SH-SY5Y (cell line): ENCODE measurements at regions not wholly inside any gene's neighbourhood (a gene's known extent, or its start where the extent isn't known, plus 50 kb on each side); places are given as distances from the start of the nearest gene placed in this dataset.

Experiments
- GATA2 ChIP-seq: IDR thresholded peaks from 2 replicates; pipeline ENCODE4 v1.6.1; 2011; ENCODE audit warnings: mild to moderate bottlenecking, low read depth, low read length
- GATA3 ChIP-seq: IDR thresholded peaks from 2 replicates; pipeline ENCODE4 v1.6.1; 2011; ENCODE audit warnings: low read depth, mild to moderate bottlenecking, low read length, moderate library complexity

DNA sequence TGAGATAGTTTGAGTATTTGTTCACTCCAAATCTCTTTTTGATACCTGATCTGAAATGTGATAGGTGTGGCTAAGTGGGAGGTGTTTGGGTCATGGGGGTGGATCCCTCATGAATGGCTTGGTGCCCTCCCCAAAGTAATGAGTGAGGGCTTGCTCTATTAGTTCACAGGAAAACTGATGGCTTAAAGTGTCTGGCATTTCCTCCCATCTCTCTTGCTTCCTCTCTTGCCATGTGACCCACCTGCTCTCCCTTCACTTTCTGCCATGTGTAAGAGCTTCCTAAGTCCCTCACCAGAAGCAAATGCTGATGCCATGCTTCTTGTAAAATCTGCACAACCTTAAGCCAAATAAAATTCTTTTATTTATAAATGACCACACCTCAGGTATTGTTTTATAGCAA is 61.1 kb downstream of the MAD2L1 start:
- TF ChIP-seq GATA3, result no peak
- no peak for TF ChIP-seq GATA2

DNA sequence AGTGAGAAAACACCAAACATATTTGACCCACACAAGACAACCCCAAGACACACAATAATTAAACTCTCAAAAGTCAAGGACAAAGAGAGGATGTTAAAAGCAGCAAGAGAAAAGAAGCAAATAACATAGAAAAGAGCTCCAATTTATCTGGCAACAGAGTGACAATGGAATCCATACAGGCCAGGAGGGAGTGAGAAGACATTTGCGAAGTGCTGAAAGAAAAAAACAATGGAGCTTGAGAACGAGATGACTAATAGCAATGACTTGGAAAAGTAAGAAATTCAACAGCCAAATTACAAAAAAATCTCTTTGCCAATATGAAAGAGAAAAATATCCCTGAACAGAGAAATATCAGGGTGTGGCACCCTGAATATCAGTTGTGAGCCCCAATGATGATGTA is 61.6 kb downstream of the MAD2L1 start:
- TF ChIP-seq GATA2 (no peak), GATA3 (no peak)

DNA sequence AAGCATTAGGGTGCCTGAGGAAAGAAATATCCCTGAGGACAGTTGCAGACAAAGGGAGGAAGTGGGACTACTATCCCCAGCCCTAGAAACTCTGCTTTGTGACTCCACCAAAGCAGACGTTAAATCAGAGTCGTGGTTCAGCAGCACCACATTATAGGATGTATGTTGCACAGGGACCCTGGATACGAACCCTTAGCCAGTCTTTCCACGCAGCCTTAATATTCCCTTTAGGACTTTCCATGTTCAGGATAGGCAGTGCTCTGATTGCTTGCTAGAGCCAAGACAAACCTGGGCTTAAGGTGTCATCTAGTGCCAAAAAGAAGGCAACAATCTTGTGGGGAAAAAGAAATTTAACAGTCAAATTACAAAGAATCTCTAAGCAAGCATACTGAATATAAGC is 62.6 kb downstream of the MAD2L1 start:
- no peak for TF ChIP-seq GATA3
- no peak for TF ChIP-seq GATA2

DNA sequence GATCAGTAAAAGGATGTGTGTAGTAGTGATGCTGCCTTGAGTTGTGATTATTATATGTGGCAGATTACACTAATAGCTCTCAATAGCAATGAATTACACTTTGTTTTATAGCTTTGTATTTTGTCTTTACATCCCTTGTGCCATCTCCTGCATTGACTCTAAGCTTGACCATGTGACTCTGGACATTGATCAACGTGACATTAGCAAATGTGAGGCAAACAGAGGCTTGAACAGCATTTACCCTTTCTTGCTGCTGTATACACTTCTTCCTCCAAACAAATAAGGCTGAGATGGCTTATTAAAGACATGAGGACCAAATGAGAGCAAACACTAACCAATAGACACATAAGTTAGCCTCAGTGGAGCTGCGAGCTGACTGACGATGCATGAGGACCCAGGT is 63.5 kb downstream of the MAD2L1 start:
- TF ChIP-seq GATA2, result no peak

DNA sequence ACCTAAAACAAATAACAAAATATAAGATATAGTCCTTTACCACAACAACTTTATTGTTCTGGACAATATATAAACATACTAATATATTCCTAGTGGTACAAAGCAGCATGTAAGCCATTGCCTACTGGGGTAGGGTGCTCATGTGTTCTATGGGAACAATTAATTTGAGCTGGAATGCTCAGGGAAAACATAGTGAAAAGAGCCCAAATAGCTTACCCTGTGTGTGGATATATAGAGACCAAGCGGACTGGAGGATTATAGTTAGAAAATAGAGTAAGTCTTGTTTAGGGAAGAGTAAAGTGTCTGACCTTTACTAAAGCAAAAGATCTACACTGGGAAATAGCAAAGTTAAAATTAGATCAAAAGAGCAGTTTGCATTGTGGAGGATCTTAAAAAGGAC is 64.8 kb downstream of the MAD2L1 start:
- TF ChIP-seq GATA3 (no peak), GATA2 (no peak)

DNA sequence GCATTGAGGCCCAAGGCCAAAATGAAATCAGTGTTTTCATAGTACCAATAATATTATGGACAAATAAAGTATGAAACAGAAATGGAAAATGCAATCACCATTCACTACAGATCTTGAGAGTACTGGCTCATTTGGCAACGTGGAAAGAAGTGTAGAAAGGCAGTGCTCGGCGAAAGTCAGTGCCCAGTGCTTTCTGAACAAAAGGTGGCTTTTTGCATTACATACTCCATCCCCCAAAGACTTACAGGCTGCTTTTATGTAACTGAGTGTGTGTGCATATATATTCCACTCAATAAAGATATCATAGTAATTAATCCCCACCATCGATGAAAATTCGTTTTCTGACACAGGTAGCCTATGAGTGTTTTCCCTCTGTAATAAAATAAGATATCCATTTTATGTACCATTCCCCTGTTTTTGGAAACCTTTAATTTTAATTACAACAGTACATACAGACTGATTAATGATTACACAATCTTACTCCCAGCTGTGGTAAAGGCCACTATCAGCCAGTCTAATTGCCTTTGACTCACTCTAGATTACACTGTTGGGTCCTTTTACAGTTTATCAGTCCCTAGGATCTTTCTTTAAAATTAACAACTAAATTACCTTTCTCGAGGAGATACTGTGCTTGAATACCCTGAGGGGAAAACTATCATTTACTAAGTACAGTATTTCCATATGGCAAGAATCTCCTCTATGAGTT is 65.9 kb downstream of the MAD2L1 start:
- TF ChIP-seq GATA3, result no peak
- no peak for TF ChIP-seq GATA2

DNA sequence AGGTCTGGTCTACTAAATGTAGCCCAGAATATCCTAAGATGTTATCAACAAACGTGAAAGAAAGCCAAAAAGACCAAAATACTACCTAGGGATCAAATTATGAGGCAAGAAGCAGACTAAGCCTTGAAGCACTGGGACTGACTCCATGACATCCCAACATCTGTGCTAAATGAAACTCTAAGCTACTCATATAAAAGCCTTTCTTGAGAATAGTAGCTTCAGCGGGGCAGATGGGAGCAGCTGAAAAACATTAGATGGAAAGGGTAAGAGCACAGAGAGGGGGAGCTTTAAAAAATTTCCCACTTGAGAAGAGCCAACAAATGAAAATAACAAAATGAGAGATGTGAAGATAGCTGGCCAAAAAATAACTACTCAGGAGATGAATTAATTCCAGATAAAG is 81.7 kb downstream of the MAD2L1 start:
- TF ChIP-seq GATA2, result no peak
- no peak for TF ChIP-seq GATA3

DNA sequence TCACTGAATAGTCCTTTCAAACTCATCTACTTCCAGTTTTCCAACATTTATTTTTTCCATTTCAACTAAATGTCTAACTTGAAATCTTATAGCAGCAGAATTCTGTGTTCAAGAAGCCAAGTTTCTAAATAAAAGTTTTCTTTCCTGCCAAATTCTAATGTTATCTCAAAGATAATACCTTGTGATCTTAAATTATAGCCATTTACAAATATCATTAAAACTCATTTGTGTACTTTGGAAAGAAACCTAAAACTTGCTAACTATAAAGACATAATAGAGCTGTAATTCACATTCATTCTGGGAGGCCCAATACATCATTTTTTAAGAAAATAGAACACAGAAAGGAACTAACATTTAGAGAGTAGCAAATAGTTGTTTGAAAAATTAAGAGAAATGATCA is 83.9 kb downstream of the MAD2L1 start:
- TF ChIP-seq GATA3 (no peak), GATA2 (no peak)

DNA sequence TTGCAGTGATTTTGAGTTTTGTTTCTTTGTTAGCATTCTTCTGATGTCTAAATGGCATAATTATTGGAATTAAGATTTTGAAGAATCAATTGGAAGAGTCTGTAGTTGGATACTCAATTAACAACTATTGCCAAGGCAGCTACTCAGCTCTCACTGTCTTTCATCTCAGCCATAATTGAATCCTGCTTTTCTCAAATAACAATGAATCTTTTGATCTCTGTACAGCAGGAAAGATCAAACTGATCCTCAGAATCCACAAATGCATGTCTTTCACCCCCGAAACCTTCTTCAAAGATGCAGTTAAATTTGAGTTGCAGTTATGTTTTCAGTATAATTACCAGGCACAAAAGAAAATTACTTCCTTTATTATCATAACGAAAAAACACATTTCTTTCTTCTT is 86.2 kb downstream of the MAD2L1 start:
- TF ChIP-seq GATA2 (no peak), GATA3 (no peak)

DNA sequence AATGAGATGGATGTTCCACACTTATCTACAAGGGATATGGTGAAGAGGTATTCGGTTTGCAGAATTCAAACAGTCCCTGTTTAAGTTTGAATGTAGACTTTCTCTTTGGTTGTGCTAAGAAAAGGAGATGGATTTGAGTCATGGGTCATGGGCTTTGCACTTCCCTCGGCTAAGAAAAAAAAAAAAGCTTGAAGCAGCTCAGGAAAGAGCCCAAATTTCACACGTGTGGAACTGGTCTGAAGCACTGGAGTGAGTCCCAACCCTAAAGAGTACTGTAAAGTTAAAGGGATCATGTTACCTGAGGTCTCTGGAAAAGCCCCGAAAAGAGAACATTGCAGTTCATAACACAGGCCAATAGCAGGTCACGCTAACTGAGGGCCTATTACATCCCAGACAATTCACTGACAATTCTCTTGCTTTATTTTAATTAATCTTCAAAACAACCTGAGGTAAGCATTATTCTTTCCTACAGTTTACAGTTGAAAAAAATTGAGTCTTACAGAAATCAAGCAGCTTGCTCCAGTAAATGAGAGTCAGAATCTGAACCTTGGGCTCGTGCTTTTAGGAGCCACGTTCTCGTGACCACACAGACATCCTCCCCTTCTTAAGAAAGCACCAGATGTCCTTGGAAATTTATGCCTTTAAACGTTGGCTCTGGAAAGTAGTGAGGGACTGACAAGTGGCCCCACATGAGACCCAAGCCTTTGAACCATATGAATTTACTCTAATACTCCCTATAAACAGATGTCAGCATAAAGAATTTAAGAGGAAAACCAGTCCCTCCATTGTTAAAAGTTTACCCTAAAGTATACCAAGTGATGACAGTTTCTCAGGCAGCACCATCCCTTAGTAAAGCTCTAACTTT is 89.3 kb downstream of the MAD2L1 start:
- TF ChIP-seq GATA2, result no peak
- TF ChIP-seq GATA3, result no peak

DNA sequence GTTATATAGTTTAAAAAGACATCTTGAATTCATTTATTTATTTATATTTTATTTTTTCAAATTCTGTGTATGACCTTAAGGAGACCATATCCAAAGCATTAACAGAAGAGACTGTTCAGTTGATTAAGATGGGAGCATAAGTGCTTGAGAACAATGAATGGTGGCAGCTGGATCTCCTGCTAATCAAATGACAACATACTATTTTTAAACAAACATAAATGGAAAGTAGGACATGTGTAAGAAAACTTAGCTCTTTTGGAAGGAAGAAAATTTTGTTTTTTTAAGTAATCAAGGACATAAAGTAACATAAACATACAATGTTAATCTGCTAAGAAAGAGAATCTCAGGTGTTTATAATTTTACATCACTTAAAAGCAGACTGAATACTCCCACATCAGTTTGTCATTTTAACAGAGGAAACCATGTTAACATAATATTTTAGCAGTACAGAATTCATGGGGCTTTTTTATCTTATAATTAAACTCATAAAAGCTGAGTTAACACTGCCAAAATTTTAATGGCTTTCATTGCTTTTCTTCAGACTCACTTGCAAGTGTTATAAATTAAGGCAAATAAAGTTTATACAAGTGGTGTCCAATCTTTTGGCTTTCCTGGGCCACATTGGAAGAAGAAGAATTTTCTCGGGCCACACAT is 95.1 kb downstream of the MAD2L1 start:
- TF ChIP-seq GATA2, result no peak
- no peak for TF ChIP-seq GATA3

DNA sequence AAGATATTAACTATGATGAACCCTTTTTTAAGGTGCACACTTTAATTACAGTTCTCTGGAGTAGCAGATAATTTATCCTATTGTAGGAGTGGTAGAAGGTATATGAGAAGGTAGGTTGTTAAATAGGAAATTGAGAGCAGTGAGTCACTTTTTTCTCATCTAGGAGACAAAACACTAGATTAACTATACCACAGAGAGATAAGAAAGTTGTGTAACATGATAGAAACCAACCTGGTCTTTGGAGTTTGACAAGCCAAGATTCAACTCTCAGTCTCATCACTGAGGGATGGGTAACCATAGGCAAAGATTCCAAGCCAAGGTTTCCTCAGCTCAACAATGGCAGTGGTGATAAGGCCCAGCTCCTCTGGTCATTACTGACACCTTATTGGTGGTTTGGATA is 104.0 kb downstream of the MAD2L1 start:
- TF ChIP-seq GATA3 (no peak), GATA2 (no peak)

DNA sequence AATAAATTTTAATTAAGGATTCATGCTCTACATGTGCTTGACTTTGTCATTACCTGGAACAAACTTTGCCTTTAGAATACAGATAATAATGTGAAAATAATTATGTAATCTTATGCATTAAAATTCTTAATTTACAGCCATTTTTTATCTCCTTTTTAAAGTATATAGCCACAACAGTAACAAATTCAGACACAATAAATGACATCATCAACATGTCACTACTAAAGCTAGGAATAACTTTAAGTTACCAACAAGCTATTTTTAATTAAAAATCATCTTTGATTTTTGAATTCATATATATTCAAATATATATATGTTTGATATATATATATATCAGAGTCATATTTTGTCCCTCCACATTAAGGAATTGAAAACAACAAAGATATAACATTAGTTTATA is 107.7 kb downstream of the MAD2L1 start:
- TF ChIP-seq GATA3, result no peak
- no peak for TF ChIP-seq GATA2

DNA sequence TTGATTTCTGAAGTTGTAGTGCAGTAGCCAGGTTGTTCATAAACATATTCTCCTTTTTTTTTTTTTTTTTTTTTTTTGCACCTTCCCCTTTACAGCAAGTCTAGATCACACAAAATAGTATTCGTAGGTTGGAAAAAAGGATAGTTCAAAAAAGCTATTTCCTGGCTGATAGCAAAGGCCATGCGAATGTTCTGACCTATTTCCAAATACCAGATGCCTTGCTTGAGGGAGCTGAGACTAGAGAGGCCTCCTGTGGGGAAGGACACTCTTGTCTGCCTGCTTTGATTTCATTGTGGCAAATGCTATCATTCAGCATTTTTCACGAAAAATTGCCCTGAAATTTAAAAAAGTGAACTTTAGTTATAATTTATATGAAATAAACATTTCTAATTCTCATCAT is 111.4 kb downstream of the MAD2L1 start:
- TF ChIP-seq GATA2, result no peak
- no peak for TF ChIP-seq GATA3

DNA sequence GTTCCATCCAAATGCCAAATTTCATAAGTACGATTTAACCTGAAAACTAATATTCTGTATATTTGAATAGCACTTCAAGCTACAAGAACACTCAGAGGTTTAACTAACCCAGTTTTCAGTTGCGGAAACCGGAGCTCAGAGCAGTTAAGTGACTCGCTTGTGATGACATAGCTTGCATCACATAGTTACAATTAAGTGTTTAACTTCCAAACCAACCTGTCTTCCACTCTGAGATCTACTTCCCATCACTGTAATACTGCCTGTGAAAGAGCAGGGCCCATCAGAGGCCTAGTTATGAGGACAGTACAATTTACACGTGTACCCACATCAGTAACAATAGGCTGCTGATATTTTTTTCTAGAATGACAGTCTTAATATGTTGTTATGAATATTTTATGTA is 120.3 kb downstream of the MAD2L1 start:
- TF ChIP-seq GATA3 (no peak), GATA2 (no peak)
